PC-9 (cell line): ENCODE measurements at regions not wholly inside any gene's neighbourhood (a gene's known extent, or its start where the extent isn't known, plus 50 kb on each side); places are given as distances from the start of the nearest gene placed in this dataset.
"Not testable (repeated sequence)": the region's sequence is repeated elsewhere in the genome, so short reads cannot be mapped to it uniquely, and the experiment has no call there.

Source experiments
- EZH2 ChIP-seq: fragments of 200-600 bp; sonication (generic); IDR thresholded peaks from 2 replicates; pipeline ENCODE4 v1.8.0; 2017; ENCODE audit warnings: antibody characterized with exemption, low read depth
- TF ChIP-seq, protein P1 (sequence below): fragments of 200-600 bp; sonication (generic); conservative IDR thresholded peaks from 2 replicates; pipeline ENCODE4 v1.6.1; 2017; ENCODE audit warnings: mixed run types, antibody characterized with exemption, mild to moderate bottlenecking, moderate library complexity

DNA sequence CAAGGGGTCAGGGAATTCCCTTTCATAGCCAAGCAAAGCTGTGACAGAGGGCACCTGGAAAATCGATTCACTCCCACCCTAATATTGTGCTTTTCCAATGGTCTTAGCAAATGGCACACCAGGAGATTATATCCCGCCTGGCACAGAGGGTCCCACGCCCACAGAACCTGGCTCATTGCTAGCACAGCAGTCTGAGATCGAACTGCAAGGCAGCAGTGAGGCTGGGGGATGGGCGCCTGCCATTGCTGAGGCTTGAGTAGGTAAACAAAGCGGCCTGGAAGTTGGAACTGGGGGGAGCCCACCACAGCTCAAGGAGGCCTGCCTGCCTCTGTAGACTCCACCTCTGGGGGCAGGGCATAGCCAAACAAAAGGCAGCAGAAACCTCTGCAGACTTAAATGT lies 72.7 kb upstream of the EPHA3 start:
- TF ChIP-seq, protein P1, sequence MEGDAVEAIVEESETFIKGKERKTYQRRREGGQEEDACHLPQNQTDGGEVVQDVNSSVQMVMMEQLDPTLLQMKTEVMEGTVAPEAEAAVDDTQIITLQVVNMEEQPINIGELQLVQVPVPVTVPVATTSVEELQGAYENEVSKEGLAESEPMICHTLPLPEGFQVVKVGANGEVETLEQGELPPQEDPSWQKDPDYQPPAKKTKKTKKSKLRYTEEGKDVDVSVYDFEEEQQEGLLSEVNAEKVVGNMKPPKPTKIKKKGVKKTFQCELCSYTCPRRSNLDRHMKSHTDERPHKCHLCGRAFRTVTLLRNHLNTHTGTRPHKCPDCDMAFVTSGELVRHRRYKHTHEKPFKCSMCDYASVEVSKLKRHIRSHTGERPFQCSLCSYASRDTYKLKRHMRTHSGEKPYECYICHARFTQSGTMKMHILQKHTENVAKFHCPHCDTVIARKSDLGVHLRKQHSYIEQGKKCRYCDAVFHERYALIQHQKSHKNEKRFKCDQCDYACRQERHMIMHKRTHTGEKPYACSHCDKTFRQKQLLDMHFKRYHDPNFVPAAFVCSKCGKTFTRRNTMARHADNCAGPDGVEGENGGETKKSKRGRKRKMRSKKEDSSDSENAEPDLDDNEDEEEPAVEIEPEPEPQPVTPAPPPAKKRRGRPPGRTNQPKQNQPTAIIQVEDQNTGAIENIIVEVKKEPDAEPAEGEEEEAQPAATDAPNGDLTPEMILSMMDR: not testable (repeated sequence)
- not testable (repeated sequence) for TF ChIP-seq EZH2
